Natural killer cell (primary cell): ENCODE measurements at regions not wholly inside any gene's neighbourhood (a gene's known extent, or its start where the extent isn't known, plus 50 kb on each side); places are given as distances from the start of the nearest gene placed in this dataset.

ENCODE experiments used
- ATAC-seq, 3 donors: fragments of 150-1000 bp in 2 of 3; fragments of 200-7000 bp in 1 of 3; cut with Tn5 transposase; 1 replicate in 1 of 3; 2 replicates in 2 of 3; pipeline ENCODE4 v1.10.0; 2021; ENCODE audit warnings: mild to moderate bottlenecking in 2 of 3, moderate library complexity in 2 of 3
- DNase-seq, 2 donors: peaks; one replicate each; pipeline versions ENCODE4 v3.0.0 to v3.0.0-alpha.2; 2013 to 2021; ENCODE audit warnings: mixed read lengths in 1 of 2
- H3K27ac ChIP-seq: one replicate; pipeline ENCODE4 v1.5.1; 2013; ENCODE audit warnings: mild to moderate bottlenecking, low read length
- H3K27me3 ChIP-seq: one replicate; pipeline ENCODE4 v1.6.1; 2013; ENCODE audit warnings: low read length; ENCODE audit not compliant: control insufficient read depth, insufficient read depth
- H3K36me3 ChIP-seq: one replicate; pipeline ENCODE4 v1.6.1; 2013; ENCODE audit warnings: low read length; ENCODE audit not compliant: control insufficient read depth, insufficient read depth
- H3K4me1 ChIP-seq: one replicate; pipeline ENCODE4 v1.6.1; 2013; ENCODE audit warnings: low read length; ENCODE audit not compliant: control insufficient read depth, insufficient read depth
- H3K4me3 ChIP-seq: one replicate; pipeline ENCODE4 v1.5.1; 2013; ENCODE audit warnings: low read length
- H3K9me3 ChIP-seq: one replicate; pipeline ENCODE4 v1.6.1; 2013; ENCODE audit warnings: low read length; ENCODE audit not compliant: control insufficient read depth, insufficient read depth
- H3K27ac Mint-ChIP-seq, 2 donors: one replicate each; pipeline ENCODE4 v1.8.0; 2022; ENCODE audit warnings: mild to moderate bottlenecking in 2 of 2, mixed read lengths in 2 of 2, moderate library complexity in 1 of 2
- H3K27me3 Mint-ChIP-seq, 2 donors: one replicate each; pipeline ENCODE4 v1.8.0; 2022; ENCODE audit warnings: low read depth in 2 of 2, mixed read lengths in 2 of 2
- H3K36me3 Mint-ChIP-seq: one replicate; pipeline ENCODE4 v1.8.0; 2022; ENCODE audit warnings: mixed read lengths
- H3K4me1 Mint-ChIP-seq, 2 donors: one replicate each; pipeline ENCODE4 v1.8.0; 2022; ENCODE audit warnings: mixed read lengths in 2 of 2
- H3K4me3 Mint-ChIP-seq: one replicate; pipeline ENCODE4 v1.8.0; 2022; ENCODE audit warnings: mild to moderate bottlenecking, moderate library complexity, mixed read lengths
- H3K9me3 Mint-ChIP-seq, 2 donors: one replicate each; pipeline ENCODE4 v1.8.0; 2022; ENCODE audit warnings: mixed read lengths in 2 of 2
- CTCF ChIP-seq: fragments of 200-600 bp; IDR thresholded peaks from one replicate; pipeline ENCODE4 v1.8.0; 2022; ENCODE audit warnings: antibody characterized with exemption
- WGBS: methylation state at CpG from one replicate; pipeline ENCODE4 v1.1.7; 2013; ENCODE audit warnings: missing lambda C conversion rate; ENCODE audit not compliant: insufficient coverage; 5-methylcytosine and 5-hydroxymethylcytosine counted together
- intact Hi-C: fragments of 100-400 bp; cut with micrococcal nuclease; formaldehyde crosslinking; loops from one replicate; pipeline ENCODE4 v1.14.2; 2022

DNA sequence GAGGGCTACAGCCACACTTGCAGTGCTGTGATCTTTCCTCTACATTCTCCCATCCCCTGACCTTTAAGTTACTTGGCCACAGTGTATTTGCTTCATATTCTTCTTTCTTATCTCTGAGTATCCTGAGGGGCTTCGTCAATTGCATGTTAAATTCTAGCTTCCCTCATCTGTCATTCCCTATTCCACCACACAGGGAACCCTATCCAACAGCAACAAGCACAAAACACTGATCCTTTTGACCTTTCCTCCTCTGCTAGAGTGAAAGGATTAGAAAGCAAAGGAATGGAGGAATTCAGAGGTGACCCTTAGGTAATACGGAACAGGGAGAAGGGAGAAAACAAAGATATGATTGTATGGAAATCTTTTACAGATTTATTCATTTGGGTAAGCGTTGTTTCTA, 1061.7 kb upstream of the TENM4 start:
- intact Hi-C loops: no loop called here
- ATAC-seq (no peak), DNase-seq (no peak)

GRCh38 chr11:80495116-80495515, 1054.3 kb upstream of the TENM4 start:
- DNase-seq (no peak), ATAC-seq (no peak)
- H3K27ac ChIP-seq: no peak overlapping the region
- Mint-ChIP-seq H3K27ac (no peak overlapping the region), H3K27me3 (no peaks in the 10 kb centered on the region), H3K36me3 (peaks cover 8% of the 10 kb centered on the region), H3K9me3 (peaks cover 12 to 13% of the 10 kb centered on the region in 2 donors), H3K4me1 (no peaks in the 10 kb centered on the region), H3K4me3 (no peak overlapping the region)
- intact Hi-C loops: no loop called here
- TF ChIP-seq CTCF: no peak
- H3K4me3 ChIP-seq: no peak overlapping the region
- no peaks in the 10 kb centered on the region for H3K27me3 ChIP-seq
- H3K4me1 ChIP-seq: no peaks in the 10 kb centered on the region
- H3K36me3 ChIP-seq: no peaks in the 10 kb centered on the region
- peaks cover 18% of the 10 kb centered on the region for H3K9me3 ChIP-seq

More for the DNA sequence above, 1061.7 kb upstream of the TENM4 start:
- Mint-ChIP-seq H3K4me3 (no peak overlapping the region), H3K4me1 (no peaks in the 10 kb centered on the region), H3K9me3 (peaks cover 9 to 21% of the 10 kb centered on the region in 2 donors), H3K27me3 (no peaks in the 10 kb centered on the region), H3K36me3 (peaks cover 7% of the 10 kb centered on the region), H3K27ac (no peak overlapping the region)
- Histone ChIP-seq H3K4me3 (no peak overlapping the region), H3K27ac (no peak overlapping the region), H3K27me3 (no peaks in the 10 kb centered on the region), H3K4me1 (no peaks in the 10 kb centered on the region), H3K36me3 (no peaks in the 10 kb centered on the region), H3K9me3 (peaks cover 24% of the 10 kb centered on the region)
- TF ChIP-seq CTCF: no peak
- WGBS: 72% methylated on average over 3 of the region's 3 CpGs

DNA sequence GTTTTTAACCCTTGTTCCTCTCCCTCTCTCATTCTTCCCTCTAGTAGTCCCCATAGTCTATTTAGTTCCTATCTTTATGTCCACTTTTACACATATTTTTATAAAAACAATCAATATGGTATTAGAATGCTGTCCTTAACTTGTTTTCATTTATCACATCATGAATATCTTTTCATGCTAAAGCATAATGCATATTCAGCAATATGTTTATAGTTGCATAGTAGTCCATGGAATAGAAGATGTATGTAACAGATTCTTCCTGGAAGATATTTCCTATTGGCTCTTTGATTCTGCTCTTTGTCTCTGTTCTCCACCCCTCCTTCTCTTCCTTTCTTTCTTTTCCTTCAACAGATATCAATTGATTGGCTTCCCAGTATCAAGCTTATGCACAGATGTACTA, 1047.1 kb upstream of the TENM4 start:
- H3K36me3 Mint-ChIP-seq: peaks cover 10% of the 10 kb centered on the region
- no peak overlapping the region for H3K27ac Mint-ChIP-seq
- intact Hi-C loops: no loop called here
- no peak overlapping the region for H3K4me3 ChIP-seq
- H3K9me3 Mint-ChIP-seq: peaks cover 18 to 29% of the 10 kb centered on the region in 2 donors
- no peaks in the 10 kb centered on the region for H3K4me1 ChIP-seq
- no peaks in the 10 kb centered on the region for H3K27me3 ChIP-seq
- H3K36me3 ChIP-seq: no peaks in the 10 kb centered on the region
- ATAC-seq: no peak
- no peak overlapping the region for H3K27ac ChIP-seq
- no peak overlapping the region for H3K4me3 Mint-ChIP-seq
- peaks cover 2% of the 10 kb centered on the region for H3K9me3 ChIP-seq
- no peak for TF ChIP-seq CTCF
- no peak for DNase-seq
- H3K4me1 Mint-ChIP-seq: no peaks in the 10 kb centered on the region
- H3K27me3 Mint-ChIP-seq: no peaks in the 10 kb centered on the region

- no peaks in the 10 kb centered on the region for H3K4me1 ChIP-seq
- Mint-ChIP-seq H3K27me3 (no peaks in the 10 kb centered on the region), H3K9me3 (peaks cover 18 to 29% of the 10 kb centered on the region in 2 donors), H3K27ac (no peak overlapping the region), H3K36me3 (peaks cover 10% of the 10 kb centered on the region), H3K4me1 (no peaks in the 10 kb centered on the region), H3K4me3 (no peak overlapping the region)
- H3K27me3 ChIP-seq: no peaks in the 10 kb centered on the region
- intact Hi-C loops: no loop called here
- peaks cover 2% of the 10 kb centered on the region for H3K9me3 ChIP-seq
- no peak for DNase-seq
- H3K4me3 ChIP-seq: no peak overlapping the region
- no peaks in the 10 kb centered on the region for H3K36me3 ChIP-seq
- no peak for TF ChIP-seq CTCF
- no peak overlapping the region for H3K27ac ChIP-seq
- no peak for ATAC-seq
- WGBS: 83% methylated on average over 3 of the region's 4 CpGs
Measured at GRCh38 chr11:80486678-80487077, 1045.8 kb upstream of the TENM4 start.
